ENCODE measurements at regions not wholly inside any gene's neighbourhood (a gene's known extent, or its start where the extent isn't known, plus 50 kb on each side); places are given as distances from the start of the nearest gene placed in this dataset.

DNA sequence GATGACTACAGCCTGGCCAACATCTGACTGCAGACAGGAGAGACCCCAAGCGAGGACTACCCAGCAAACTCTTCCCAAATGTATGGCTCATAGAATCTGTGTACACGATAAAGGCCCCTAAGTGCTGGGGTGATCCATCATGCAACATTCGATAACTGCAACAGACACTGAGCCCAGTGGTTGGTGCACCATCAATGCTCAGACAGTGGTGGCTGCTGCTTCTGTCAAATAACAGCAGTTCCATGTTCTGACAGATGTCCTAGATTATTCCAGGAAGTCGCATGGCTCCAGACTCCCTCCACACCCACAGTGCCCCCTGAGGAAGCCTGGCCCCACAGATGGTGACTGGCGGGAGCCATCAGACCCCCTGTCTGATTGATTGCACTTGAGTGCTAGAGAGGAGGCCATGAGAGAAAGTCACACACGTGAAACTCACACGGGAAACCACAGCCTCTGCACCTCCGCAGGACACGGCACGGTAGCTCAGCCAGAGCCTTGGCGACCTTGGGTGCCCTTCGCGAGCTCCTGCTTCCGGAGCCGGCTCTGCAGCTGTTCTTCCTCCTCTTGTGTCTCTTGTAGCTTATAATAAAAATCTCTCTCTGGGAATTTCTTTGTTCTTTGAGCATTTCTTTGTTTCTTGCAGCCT, 1155.9 kb downstream of the TBC1D22A start:
- TF ChIP-seq CTCF (IDR thresholded peaks at IDR 0.05) (no peak), ZFX (IDR thresholded peaks at IDR 0.05; ENCODE audit: borderline replicate concordance) (no peak)
